A673 (cell line): ENCODE measurements at regions not wholly inside any gene's neighbourhood (a gene's known extent, or its start where the extent isn't known, plus 50 kb on each side); places are given as distances from the start of the nearest gene placed in this dataset.

ENCODE experiments used
- EZH2 ChIP-seq: fragments of 200-600 bp; sonication (generic); IDR thresholded peaks from 2 replicates; pipeline ENCODE4 v1.6.1; 2017; ENCODE audit warnings: borderline replicate concordance, low read depth, mild to moderate bottlenecking, mixed read lengths, antibody characterized with exemption, low read length; ENCODE audit not compliant: poor library complexity, severe bottlenecking
- TF ChIP-seq, protein P1 (sequence below): fragments of 300-800, 200-600 bp; sonication (generic); conservative IDR thresholded peaks from 2 replicates; pipeline ENCODE4 v1.5.1; 2017; ENCODE audit warnings: low read depth, mild to moderate bottlenecking, antibody characterized with exemption, low read length, moderate library complexity, mixed read lengths

DNA sequence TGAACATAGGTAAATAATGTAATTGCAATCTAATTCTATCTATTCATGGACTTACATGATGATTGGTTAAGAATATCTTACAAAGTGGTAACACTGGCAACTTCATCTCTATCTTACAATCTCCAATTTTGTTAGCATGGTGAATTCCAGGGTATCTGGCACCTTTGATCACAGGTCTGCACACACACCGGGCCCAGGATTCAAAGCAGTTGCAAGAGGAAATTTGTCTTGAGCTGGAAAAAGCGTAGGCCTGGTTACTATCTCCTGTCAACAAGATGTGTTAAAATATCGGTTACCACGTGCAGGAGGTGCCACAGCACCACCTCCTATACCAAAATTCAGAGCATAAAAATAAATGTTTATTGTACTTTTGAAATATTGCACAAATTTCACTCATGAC, 2428.4 kb downstream of the PCDH9 start:
- TF ChIP-seq, protein P1, sequence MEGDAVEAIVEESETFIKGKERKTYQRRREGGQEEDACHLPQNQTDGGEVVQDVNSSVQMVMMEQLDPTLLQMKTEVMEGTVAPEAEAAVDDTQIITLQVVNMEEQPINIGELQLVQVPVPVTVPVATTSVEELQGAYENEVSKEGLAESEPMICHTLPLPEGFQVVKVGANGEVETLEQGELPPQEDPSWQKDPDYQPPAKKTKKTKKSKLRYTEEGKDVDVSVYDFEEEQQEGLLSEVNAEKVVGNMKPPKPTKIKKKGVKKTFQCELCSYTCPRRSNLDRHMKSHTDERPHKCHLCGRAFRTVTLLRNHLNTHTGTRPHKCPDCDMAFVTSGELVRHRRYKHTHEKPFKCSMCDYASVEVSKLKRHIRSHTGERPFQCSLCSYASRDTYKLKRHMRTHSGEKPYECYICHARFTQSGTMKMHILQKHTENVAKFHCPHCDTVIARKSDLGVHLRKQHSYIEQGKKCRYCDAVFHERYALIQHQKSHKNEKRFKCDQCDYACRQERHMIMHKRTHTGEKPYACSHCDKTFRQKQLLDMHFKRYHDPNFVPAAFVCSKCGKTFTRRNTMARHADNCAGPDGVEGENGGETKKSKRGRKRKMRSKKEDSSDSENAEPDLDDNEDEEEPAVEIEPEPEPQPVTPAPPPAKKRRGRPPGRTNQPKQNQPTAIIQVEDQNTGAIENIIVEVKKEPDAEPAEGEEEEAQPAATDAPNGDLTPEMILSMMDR = no peak
- no peak for TF ChIP-seq EZH2
